H9 (cell line): ENCODE measurements at regions not wholly inside any gene's neighbourhood (a gene's known extent, or its start where the extent isn't known, plus 50 kb on each side); places are given as distances from the start of the nearest gene placed in this dataset.

Experiments
- DNase-seq: peaks from one replicate; pipeline ENCODE4 v3.0.0-alpha.2; 2017
- H2AFZ ChIP-seq: one replicate; pipeline ENCODE4 v1.6.1; 2013; ENCODE audit warnings: mild to moderate bottlenecking, low read length, control low read depth, moderate library complexity
- H2AK5ac ChIP-seq: 2 replicates; pipeline ENCODE4 v1.6.1; 2013; ENCODE audit warnings: low read length, control low read depth, mixed read lengths; ENCODE audit not compliant: insufficient read length
- H2BK120ac ChIP-seq: one replicate; pipeline ENCODE4 v1.6.1; 2013; ENCODE audit warnings: low read depth, mild to moderate bottlenecking, low read length, control low read depth, inconsistent platforms; ENCODE audit not compliant: poor library complexity, severe bottlenecking
- H2BK12ac ChIP-seq: 2 replicates; pipeline ENCODE4 v1.6.1; 2013; ENCODE audit warnings: low read length, control low read depth, mixed read lengths, low read depth; ENCODE audit not compliant: insufficient read length
- H2BK15ac ChIP-seq: 2 replicates; pipeline ENCODE4 v1.6.1; 2013; ENCODE audit warnings: low read depth, low read length, control low read depth
- H2BK20ac ChIP-seq: one replicate; pipeline ENCODE4 v1.6.1; 2013; ENCODE audit warnings: low read depth, mild to moderate bottlenecking, low read length, control low read depth, inconsistent platforms; ENCODE audit not compliant: poor library complexity, severe bottlenecking
- H2BK5ac ChIP-seq: 2 replicates; pipeline ENCODE4 v1.6.1; 2013; ENCODE audit warnings: low read length, control low read depth, mixed read lengths; ENCODE audit not compliant: insufficient read length
- H3K14ac ChIP-seq: 2 replicates; pipeline ENCODE4 v1.6.1; 2013; ENCODE audit warnings: low read length, control low read depth; ENCODE audit not compliant: insufficient read depth
- H3K18ac ChIP-seq: 2 replicates; pipeline ENCODE4 v1.6.1; 2013; ENCODE audit warnings: low read depth, mild to moderate bottlenecking, mixed read lengths, low read length, control low read depth; ENCODE audit not compliant: insufficient read length
- H3K23ac ChIP-seq: 2 replicates; pipeline ENCODE4 v1.6.1; 2013; ENCODE audit warnings: low read length, control low read depth, mixed read lengths, low read depth; ENCODE audit not compliant: insufficient read length
- H3K23me2 ChIP-seq: 2 replicates; pipeline ENCODE4 v1.6.1; 2013; ENCODE audit warnings: low read depth, mild to moderate bottlenecking, mixed read lengths, low read length, control low read depth; ENCODE audit not compliant: insufficient read length, poor library complexity, severe bottlenecking
- H3K27ac ChIP-seq: 2 replicates; pipeline ENCODE4 v1.5.1; 2013; ENCODE audit warnings: low read length, control low read depth, mixed read lengths, low read depth; ENCODE audit not compliant: insufficient read length
- H3K27me3 ChIP-seq: 2 replicates; pipeline ENCODE4 v1.6.1; 2013; ENCODE audit warnings: low read length, control low read depth, inconsistent platforms; ENCODE audit not compliant: insufficient read depth
- H3K4ac ChIP-seq: 2 replicates; pipeline ENCODE4 v1.6.1; 2013; ENCODE audit warnings: low read depth, mild to moderate bottlenecking, control low read depth, inconsistent platforms, low read length, moderate library complexity
- H3K4me1 ChIP-seq: 2 replicates; pipeline ENCODE4 v1.6.1; 2013; ENCODE audit warnings: low read length, control low read depth, inconsistent platforms; ENCODE audit not compliant: insufficient read depth
- H3K4me2 ChIP-seq: 2 replicates; pipeline ENCODE4 v1.6.1; 2013; ENCODE audit warnings: low read length, control low read depth, mixed read lengths; ENCODE audit not compliant: insufficient read length, insufficient read depth
- H3K56ac ChIP-seq: 2 replicates; pipeline ENCODE4 v1.6.1; 2013; ENCODE audit warnings: low read depth, mild to moderate bottlenecking, mixed read lengths, low read length, control low read depth; ENCODE audit not compliant: insufficient read length
- H3K79me1 ChIP-seq: 2 replicates; pipeline ENCODE4 v1.6.1; 2013; ENCODE audit warnings: low read depth, mild to moderate bottlenecking, moderate library complexity, low read length, control low read depth, inconsistent platforms; ENCODE audit not compliant: insufficient read depth, poor library complexity, severe bottlenecking
- H3K79me2 ChIP-seq: 2 replicates; pipeline ENCODE4 v1.6.1; 2013; ENCODE audit warnings: low read length, control low read depth, inconsistent platforms; ENCODE audit not compliant: insufficient read depth
- H3K9ac ChIP-seq: 2 replicates; pipeline ENCODE4 v1.6.1; 2013; ENCODE audit warnings: low read length, control low read depth, mixed read lengths; ENCODE audit not compliant: insufficient read length; ENCODE audit errors: extremely low read depth
- H3K9me3 ChIP-seq: one replicate; pipeline ENCODE4 v1.6.1; 2013; ENCODE audit warnings: low read depth, low read length, inconsistent platforms; ENCODE audit not compliant: control insufficient read depth
- H3T11ph ChIP-seq: one replicate; pipeline ENCODE4 v1.6.1; 2013; ENCODE audit warnings: mild to moderate bottlenecking, low read length, control low read depth, inconsistent platforms
- H4K20me1 ChIP-seq: one replicate; pipeline ENCODE4 v1.6.1; 2013; ENCODE audit not compliant: control insufficient read depth, insufficient read length, insufficient read depth
- H4K5ac ChIP-seq: 2 replicates; pipeline ENCODE4 v1.6.1; 2013; ENCODE audit warnings: low read depth, mild to moderate bottlenecking, mixed read lengths, low read length, control low read depth; ENCODE audit not compliant: insufficient read length
- H4K8ac ChIP-seq: replicated peaks from 2 replicates; pipeline ENCODE4 v1.6.1; 2013; ENCODE audit warnings: low read length, control low read depth, mixed read lengths, low read depth; ENCODE audit not compliant: insufficient read length
- H4K91ac ChIP-seq: 2 replicates; pipeline ENCODE4 v1.6.1; 2013; ENCODE audit warnings: low read depth, mild to moderate bottlenecking, moderate library complexity, mixed read lengths, low read length, control low read depth; ENCODE audit not compliant: insufficient read length
- H3K27ac Mint-ChIP-seq, 3 experiments: 2 replicates in 2 of 3; 3 replicates in 1 of 3; pipeline ENCODE4 v1.8.0; 2020 to 2021; ENCODE audit warnings: mixed read lengths in 3 of 3, mild to moderate bottlenecking in 1 of 3, moderate library complexity in 1 of 3
- H3K27me3 Mint-ChIP-seq: 2 replicates; pipeline ENCODE4 v1.8.0; 2021; ENCODE audit warnings: low read depth, mild to moderate bottlenecking, moderate library complexity, mixed read lengths
- H3K36me3 Mint-ChIP-seq, 3 experiments: 2 replicates in 2 of 3; 3 replicates in 1 of 3; pipeline ENCODE4 v1.8.0; 2020 to 2021; ENCODE audit warnings: low read depth in 3 of 3, mixed read lengths in 3 of 3; ENCODE audit not compliant: insufficient read depth in 1 of 3
- H3K4me1 Mint-ChIP-seq, 2 experiments: 2 replicates each; pipeline ENCODE4 v1.8.0; 2020; ENCODE audit warnings: mixed read lengths in 2 of 2
- H3K4me3 Mint-ChIP-seq, 2 experiments: 2 replicates in 1 of 2; 3 replicates in 1 of 2; pipeline ENCODE4 v1.8.0; 2020 to 2021; ENCODE audit warnings: mild to moderate bottlenecking in 2 of 2, mixed read lengths in 2 of 2, moderate library complexity in 1 of 2
- H3K9me3 Mint-ChIP-seq, 2 experiments: 2 replicates in 1 of 2; 3 replicates in 1 of 2; pipeline ENCODE4 v1.8.0; 2020; ENCODE audit warnings: mild to moderate bottlenecking in 2 of 2, mixed read lengths in 2 of 2, moderate library complexity in 1 of 2
- WGBS: extraction: QIAGEN DNeasy Blood & Tissue Kit; methylation state at CpG from one replicate; pipeline ENCODE4 v1.1.7; 2013; ENCODE audit warnings: missing lambda C conversion rate, low lambda C conversion rate, mixed read lengths; ENCODE audit not compliant: insufficient read length; ENCODE audit errors: extremely low coverage; 5-methylcytosine and 5-hydroxymethylcytosine counted together
- TF ChIP-seq, protein P1 (sequence below): fragments of 200-600 bp; sonication (generic); conservative IDR thresholded peaks from 3 replicates; pipeline ENCODE4 v1.8.0; 2021; ENCODE audit warnings: antibody characterized with exemption, mild to moderate bottlenecking

GRCh38 chr22:49426618-49427266 lies 400.9 kb downstream of the BRD1 start:
- peaks cover 21% of the 10 kb centered on the region for H3K27me3 Mint-ChIP-seq
- no peak overlapping the region for H2BK12ac ChIP-seq

More at GRCh38 chr22:49426618-49427266, 400.9 kb downstream of the BRD1 start:
- Histone ChIP-seq H3K4me2 (no peak overlapping the region), H2AFZ (no peak overlapping the region), H4K20me1 (no peaks in the 10 kb centered on the region), H3K27me3 (no peaks in the 10 kb centered on the region), H4K91ac (no peak overlapping the region), H3K18ac (no peak overlapping the region), H3K27ac (no peak overlapping the region), H3K79me1 (no peaks in the 10 kb centered on the region), H3K56ac (no peak overlapping the region), H2AK5ac (no peak overlapping the region), H3K79me2 (no peaks in the 10 kb centered on the region), H2BK20ac (no peak overlapping the region), H3K23me2 (peaks cover 3% of the 10 kb centered on the region), H3K14ac (no peak overlapping the region), H4K5ac (no peak overlapping the region), H3K4me1 (no peaks in the 10 kb centered on the region; the same call in 1 of the 2 replicates), H3K9ac (no peak overlapping the region), H3K4ac (no peak overlapping the region), H3K23ac (peak overlapping the region; percentile 64), H2BK5ac (no peak overlapping the region), H3T11ph (no peak overlapping the region), H3K9me3 (no peaks in the 10 kb centered on the region), H2BK15ac (no peak overlapping the region), H4K8ac (no peak overlapping the region), H2BK120ac (no peak overlapping the region)
- no peak overlapping the region for H3K27ac Mint-ChIP-seq
- no peak overlapping the region; a peak in 1 of 5 replicates for H3K4me3 Mint-ChIP-seq
- peaks cover 2% of the 10 kb centered on the region in 2 experiments; a peak in 1 of 4 replicates for H3K4me1 Mint-ChIP-seq
- H3K36me3 Mint-ChIP-seq = no peaks in the 10 kb centered on the region; a peak in 1 of 7 replicates
- no peaks in the 10 kb centered on the region for H3K9me3 Mint-ChIP-seq
- WGBS = no CpG with 5 or more reads among the region's 9 CpGs
- no peak for DNase-seq
- TF ChIP-seq, protein P1, sequence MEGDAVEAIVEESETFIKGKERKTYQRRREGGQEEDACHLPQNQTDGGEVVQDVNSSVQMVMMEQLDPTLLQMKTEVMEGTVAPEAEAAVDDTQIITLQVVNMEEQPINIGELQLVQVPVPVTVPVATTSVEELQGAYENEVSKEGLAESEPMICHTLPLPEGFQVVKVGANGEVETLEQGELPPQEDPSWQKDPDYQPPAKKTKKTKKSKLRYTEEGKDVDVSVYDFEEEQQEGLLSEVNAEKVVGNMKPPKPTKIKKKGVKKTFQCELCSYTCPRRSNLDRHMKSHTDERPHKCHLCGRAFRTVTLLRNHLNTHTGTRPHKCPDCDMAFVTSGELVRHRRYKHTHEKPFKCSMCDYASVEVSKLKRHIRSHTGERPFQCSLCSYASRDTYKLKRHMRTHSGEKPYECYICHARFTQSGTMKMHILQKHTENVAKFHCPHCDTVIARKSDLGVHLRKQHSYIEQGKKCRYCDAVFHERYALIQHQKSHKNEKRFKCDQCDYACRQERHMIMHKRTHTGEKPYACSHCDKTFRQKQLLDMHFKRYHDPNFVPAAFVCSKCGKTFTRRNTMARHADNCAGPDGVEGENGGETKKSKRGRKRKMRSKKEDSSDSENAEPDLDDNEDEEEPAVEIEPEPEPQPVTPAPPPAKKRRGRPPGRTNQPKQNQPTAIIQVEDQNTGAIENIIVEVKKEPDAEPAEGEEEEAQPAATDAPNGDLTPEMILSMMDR = no peak
